PC-3 (cell line): ENCODE measurements at regions not wholly inside any gene's neighbourhood (a gene's known extent, or its start where the extent isn't known, plus 50 kb on each side); places are given as distances from the start of the nearest gene placed in this dataset.

Experiments used
- ATAC-seq: fragments of 200-7000 bp; cut with Tn5 transposase; 2 replicates; pipeline ENCODE4 v1.9.1; 2020; ENCODE audit warnings: mild to moderate bottlenecking, moderate library complexity
- BruUV-seq: library from RNA; stranded (reverse); fragments of 400-500 nt; replicated peaks from 2 replicates; lab custom pipeline; 2021; lab: Mats Ljungman, UMichigan
- CTCF ChIA-PET: fragments of 300-600 bp; sonication (Branson Sonifier 250); formaldehyde crosslinking; loops from one replicate; lab custom pipeline; 2022; ENCODE audit warnings: antibody characterized with exemption; lab: Charles Lee
- POLR2A ChIA-PET: fragments of 300-600 bp; sonication (Branson Sonifier 250); formaldehyde crosslinking; loops from one replicate; lab custom pipeline; 2022; ENCODE audit warnings: antibody characterized with exemption; ENCODE audit not compliant: unreplicated experiment; lab: Charles Lee
- DNase-seq: peaks from one replicate; pipeline ENCODE4 v3.0.0-alpha.2; 2015
- H2AFZ ChIP-seq: fragments of 300-600 bp; sonication (generic); 2 replicates; pipeline ENCODE4 v1.6.0; 2016; ENCODE audit warnings: antibody characterized with exemption, low read length
- H3F3A ChIP-seq: fragments of 300-600 bp; sonication (generic); one replicate; pipeline ENCODE4 v1.6.0; 2017; ENCODE audit warnings: antibody characterized with exemption, low read length, control low read depth, mild to moderate bottlenecking; ENCODE audit not compliant: unreplicated experiment
- H3K27ac ChIP-seq: fragments of 300-600 bp; sonication (generic); 2 replicates; pipeline ENCODE4 v1.5.1; 2016; ENCODE audit warnings: mild to moderate bottlenecking, low read length
- H3K27me3 ChIP-seq: fragments of 300-600 bp; sonication (generic); 2 replicates; pipeline ENCODE4 v1.6.1; 2016; ENCODE audit warnings: low read length, mixed read lengths
- H3K36me3 ChIP-seq: fragments of 300-600 bp; sonication (generic); 2 replicates; pipeline ENCODE4 v1.6.1; 2016; ENCODE audit warnings: low read depth, mixed run types, low read length, mixed read lengths
- H3K4me1 ChIP-seq: fragments of 300-600 bp; sonication (generic); 2 replicates; pipeline ENCODE4 v1.5.1; 2016; ENCODE audit warnings: low read length; ENCODE audit not compliant: insufficient read depth
- H3K4me2 ChIP-seq: fragments of 300-600 bp; sonication (generic); 2 replicates; pipeline ENCODE4 v1.6.0; 2016; ENCODE audit warnings: low read length
- H3K4me3 ChIP-seq: fragments of 300-600 bp; sonication (generic); 2 replicates; pipeline ENCODE4 v1.5.1; 2016; ENCODE audit warnings: mild to moderate bottlenecking, low read length, mixed read lengths
- H3K79me2 ChIP-seq: fragments of 300-600 bp; sonication (generic); 2 replicates; pipeline ENCODE4 v1.6.1; 2017; ENCODE audit warnings: low read length, mixed read lengths
- H3K9ac ChIP-seq: fragments of 300-600 bp; sonication (generic); 2 replicates; pipeline ENCODE4 v1.6.0; 2016; ENCODE audit warnings: mild to moderate bottlenecking, low read length
- H3K9me2 ChIP-seq: fragments of 300-600 bp; sonication (generic); replicated peaks from 2 replicates; pipeline ENCODE4 v1.6.1; 2016; ENCODE audit warnings: mixed run types, low read length, mixed read lengths
- H3K9me3 ChIP-seq: fragments of 300-600 bp; sonication (generic); 2 replicates; pipeline ENCODE4 v1.6.1; 2016; ENCODE audit warnings: low read length, mixed read lengths
- H4K20me1 ChIP-seq: fragments of 300-600 bp; sonication (generic); 2 replicates; pipeline ENCODE4 v1.6.1; 2016; ENCODE audit warnings: low read length, mixed read lengths
- EZH2 ChIP-seq: fragments of 300-600 bp; sonication (generic); IDR thresholded peaks from one replicate; pipeline ENCODE4 v1.6.1; 2017; ENCODE audit warnings: antibody characterized with exemption, mild to moderate bottlenecking, low read length; ENCODE audit not compliant: unreplicated experiment
- EZH2phosphoT487 ChIP-seq: fragments of 300-600 bp; sonication (generic); IDR thresholded peaks from 2 replicates; pipeline ENCODE4 v1.6.1; 2018; ENCODE audit warnings: mild to moderate bottlenecking, antibody characterized with exemption, low read length, borderline replicate concordance
- intact Hi-C: fragments of 100-400 bp; cut with micrococcal nuclease; formaldehyde crosslinking; loops from 2 replicates; pipeline ENCODE4 v1.9.0; 2023
- TF ChIP-seq, protein P1 (sequence below): fragments of 300-600 bp; sonication (generic); conservative IDR thresholded peaks from 2 replicates; pipeline ENCODE4 v1.5.1; 2017; ENCODE audit warnings: antibody characterized with exemption, low read depth, mild to moderate bottlenecking, low read length

DNA sequence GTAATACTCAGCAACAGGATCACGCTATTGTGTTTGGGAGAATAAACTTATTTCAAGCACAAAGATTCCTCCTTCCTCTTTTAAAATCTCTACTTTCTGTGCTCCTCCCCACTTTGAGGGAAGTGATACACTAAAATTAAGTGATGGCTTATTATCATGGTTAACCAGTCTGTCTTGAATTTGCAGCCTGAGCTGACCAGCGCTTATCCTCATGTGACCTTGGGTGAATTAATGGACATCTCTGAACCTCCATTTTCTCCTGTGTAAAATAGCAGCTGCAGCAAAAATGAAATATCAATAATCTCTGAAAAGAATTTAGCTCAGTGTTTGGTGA is 222.6 kb downstream of the BCAS1 start:
- no peak for DNase-seq
- no peaks in the 10 kb centered on the region for H3K9me3 ChIP-seq
- POLR2A ChIA-PET = no interaction called here

GRCh38 chr20:53847139-53847836 is 223.1 kb downstream of the BCAS1 start:
- Histone ChIP-seq H3K9ac (no peak overlapping the region), H3K4me2 (no peak overlapping the region), H2AFZ (no peak overlapping the region), H3K4me3 (no peak overlapping the region), H3K4me1 (peaks cover 30% of the 10 kb centered on the region), H3K9me3 (no peaks in the 10 kb centered on the region), H3K27ac (no peak overlapping the region), H3K79me2 (no peaks in the 10 kb centered on the region), H3K9me2 (no peaks in the 10 kb centered on the region), H4K20me1 (no peaks in the 10 kb centered on the region), H3F3A (peaks cover 4% of the 10 kb centered on the region), H3K27me3 (no peaks in the 10 kb centered on the region), H3K36me3 (no peaks in the 10 kb centered on the region)
- no TSS peak for BruUV-seq
- DNase-seq (no peak), ATAC-seq (no peak)
- intact Hi-C loops = no loop called here
- ChIA-PET POLR2A (no interaction called here), CTCF (no interaction called here)
- TF ChIP-seq EZH2phosphoT487 = no peak
- TF ChIP-seq, protein P1, sequence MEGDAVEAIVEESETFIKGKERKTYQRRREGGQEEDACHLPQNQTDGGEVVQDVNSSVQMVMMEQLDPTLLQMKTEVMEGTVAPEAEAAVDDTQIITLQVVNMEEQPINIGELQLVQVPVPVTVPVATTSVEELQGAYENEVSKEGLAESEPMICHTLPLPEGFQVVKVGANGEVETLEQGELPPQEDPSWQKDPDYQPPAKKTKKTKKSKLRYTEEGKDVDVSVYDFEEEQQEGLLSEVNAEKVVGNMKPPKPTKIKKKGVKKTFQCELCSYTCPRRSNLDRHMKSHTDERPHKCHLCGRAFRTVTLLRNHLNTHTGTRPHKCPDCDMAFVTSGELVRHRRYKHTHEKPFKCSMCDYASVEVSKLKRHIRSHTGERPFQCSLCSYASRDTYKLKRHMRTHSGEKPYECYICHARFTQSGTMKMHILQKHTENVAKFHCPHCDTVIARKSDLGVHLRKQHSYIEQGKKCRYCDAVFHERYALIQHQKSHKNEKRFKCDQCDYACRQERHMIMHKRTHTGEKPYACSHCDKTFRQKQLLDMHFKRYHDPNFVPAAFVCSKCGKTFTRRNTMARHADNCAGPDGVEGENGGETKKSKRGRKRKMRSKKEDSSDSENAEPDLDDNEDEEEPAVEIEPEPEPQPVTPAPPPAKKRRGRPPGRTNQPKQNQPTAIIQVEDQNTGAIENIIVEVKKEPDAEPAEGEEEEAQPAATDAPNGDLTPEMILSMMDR = no peak
- no peak for TF ChIP-seq EZH2

More for the DNA sequence above, 222.6 kb downstream of the BCAS1 start:
- Histone ChIP-seq H3K36me3 (no peaks in the 10 kb centered on the region), H3K79me2 (no peaks in the 10 kb centered on the region), H3K9me2 (no peaks in the 10 kb centered on the region), H4K20me1 (no peaks in the 10 kb centered on the region), H2AFZ (no peak overlapping the region), H3K4me1 (peaks cover 30% of the 10 kb centered on the region), H3K4me3 (no peak overlapping the region), H3K27me3 (no peaks in the 10 kb centered on the region), H3K9ac (no peak overlapping the region), H3K27ac (no peak overlapping the region), H3K4me2 (no peak overlapping the region), H3F3A (peaks cover 4% of the 10 kb centered on the region)
- no peak for TF ChIP-seq EZH2
- TF ChIP-seq, protein P1 = no peak
- TF ChIP-seq EZH2phosphoT487 = no peak
- no TSS peak for BruUV-seq
- CTCF ChIA-PET = no interaction called here
- intact Hi-C loops = no loop called here
- ATAC-seq = no peak

DNA sequence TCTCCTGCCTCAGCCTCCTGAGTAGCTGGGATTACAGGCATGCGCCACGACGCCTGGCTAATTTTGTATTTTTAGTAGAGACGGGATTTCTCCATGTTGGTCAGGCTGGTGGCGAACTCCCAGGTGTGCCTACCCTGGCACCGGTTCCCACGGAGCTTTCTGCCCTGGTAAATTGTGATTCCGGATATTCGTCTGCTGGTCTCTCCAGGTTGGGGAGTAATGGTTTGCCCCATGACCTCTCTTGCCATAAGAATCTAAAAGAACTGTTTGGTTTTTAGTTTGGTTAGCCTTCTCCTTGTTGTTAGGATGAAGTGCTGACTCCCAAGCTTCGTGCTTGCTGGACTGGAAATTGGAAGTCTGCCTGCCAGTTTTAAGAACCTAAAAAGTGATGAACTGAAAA is 223.8 kb downstream of the BCAS1 start:
- no TSS peak for BruUV-seq
- H3K4me3 ChIP-seq = no peak overlapping the region
- DNase-seq (no peak), ATAC-seq (no peak)
- no peaks in the 10 kb centered on the region for H3K79me2 ChIP-seq
- intact Hi-C loops = no loop called here
- no peaks in the 10 kb centered on the region for H3K36me3 ChIP-seq
- H3K27me3 ChIP-seq = no peaks in the 10 kb centered on the region
- TF ChIP-seq EZH2 (no peak), EZH2phosphoT487 (no peak)
- TF ChIP-seq, protein P1 = no peak
- CTCF ChIA-PET = no interaction called here
- no peaks in the 10 kb centered on the region for H3K9me2 ChIP-seq
- no peak overlapping the region for H3K4me2 ChIP-seq
- H3K9ac ChIP-seq = no peak overlapping the region
- H3K4me1 ChIP-seq = peaks cover 25% of the 10 kb centered on the region
- no peak overlapping the region for H3K27ac ChIP-seq
- no peak overlapping the region for H2AFZ ChIP-seq
- POLR2A ChIA-PET = no interaction called here
- no peaks in the 10 kb centered on the region for H3K9me3 ChIP-seq
- H4K20me1 ChIP-seq = no peaks in the 10 kb centered on the region
- peaks cover 4% of the 10 kb centered on the region for H3F3A ChIP-seq
